ENCODE measurements at regions not wholly inside any gene's neighbourhood (a gene's known extent, or its start where the extent isn't known, plus 50 kb on each side); places are given as distances from the start of the nearest gene placed in this dataset.
"Not testable (repeated sequence)": the region's sequence is repeated elsewhere in the genome, so short reads cannot be mapped to it uniquely, and the experiment has no call there.

GRCh38 chr15:100721758-100722550 lies 119.6 kb downstream of the ASB7 start:
- DNase-seq: peak; percentile 90

- no peak for DNase-seq
Measured at GRCh38 chr15:100722551-100723314, 120.3 kb downstream of the ASB7 start.

GRCh38 chr15:100723315-100723801 lies 121.0 kb downstream of the ASB7 start:
- DNase-seq: no peak

DNA sequence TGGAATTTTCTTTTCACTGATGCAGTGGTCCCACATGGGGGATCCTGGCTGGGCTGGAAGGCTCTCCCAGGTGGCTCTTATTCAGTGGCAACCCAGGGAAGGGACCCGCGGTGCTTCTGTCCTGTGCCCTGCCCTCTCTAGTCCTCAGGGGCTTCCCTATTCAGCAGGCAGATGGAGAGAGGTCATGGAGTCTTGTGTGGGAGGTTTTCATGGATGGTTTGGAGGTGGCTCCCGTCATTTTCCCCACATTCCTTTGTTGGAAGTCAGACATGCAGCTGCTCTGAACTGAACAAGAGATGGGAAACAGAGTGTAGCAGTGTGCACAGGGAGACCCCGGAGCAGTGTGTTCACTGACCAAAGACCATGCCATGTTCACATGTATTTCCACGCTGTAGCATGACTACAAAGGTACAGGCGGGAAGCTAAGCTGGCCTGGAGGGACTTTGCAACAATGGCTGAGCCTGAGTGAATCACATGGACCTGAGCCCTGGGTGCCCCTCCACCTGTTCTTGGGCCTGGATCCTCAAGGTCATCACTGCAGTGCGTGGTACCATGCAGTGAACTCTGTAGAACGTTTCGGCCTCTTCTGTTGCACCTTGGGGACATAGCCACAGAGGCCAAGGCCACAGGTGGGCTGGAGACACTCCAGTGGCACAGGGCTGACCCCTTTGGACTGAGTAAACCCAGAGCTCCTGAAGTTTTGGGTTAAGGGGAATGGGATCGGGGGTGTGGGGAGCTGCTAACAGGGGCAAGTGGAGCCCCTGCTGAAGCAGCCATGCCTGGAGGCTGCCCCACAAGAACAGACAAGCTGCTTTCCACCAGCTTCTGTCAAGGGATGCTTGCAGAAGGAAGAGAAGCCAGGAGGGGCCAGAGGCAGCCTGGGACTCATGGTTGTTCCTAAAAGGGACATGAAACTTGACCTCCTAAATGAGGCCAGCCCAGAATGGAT lies 123.0 kb downstream of the ASB7 start:
- no peak for DNase-seq

- DNase-seq: no peak
Measured at GRCh38 chr15:100726070-100726420, 123.7 kb downstream of the ASB7 start.

GRCh38 chr15:100726421-100727190 lies 124.2 kb downstream of the ASB7 start:
- DNase-seq: no peak

- DNase-seq: no peak
Measured at GRCh38 chr15:100727291-100727851, 125.0 kb downstream of the ASB7 start.

DNA sequence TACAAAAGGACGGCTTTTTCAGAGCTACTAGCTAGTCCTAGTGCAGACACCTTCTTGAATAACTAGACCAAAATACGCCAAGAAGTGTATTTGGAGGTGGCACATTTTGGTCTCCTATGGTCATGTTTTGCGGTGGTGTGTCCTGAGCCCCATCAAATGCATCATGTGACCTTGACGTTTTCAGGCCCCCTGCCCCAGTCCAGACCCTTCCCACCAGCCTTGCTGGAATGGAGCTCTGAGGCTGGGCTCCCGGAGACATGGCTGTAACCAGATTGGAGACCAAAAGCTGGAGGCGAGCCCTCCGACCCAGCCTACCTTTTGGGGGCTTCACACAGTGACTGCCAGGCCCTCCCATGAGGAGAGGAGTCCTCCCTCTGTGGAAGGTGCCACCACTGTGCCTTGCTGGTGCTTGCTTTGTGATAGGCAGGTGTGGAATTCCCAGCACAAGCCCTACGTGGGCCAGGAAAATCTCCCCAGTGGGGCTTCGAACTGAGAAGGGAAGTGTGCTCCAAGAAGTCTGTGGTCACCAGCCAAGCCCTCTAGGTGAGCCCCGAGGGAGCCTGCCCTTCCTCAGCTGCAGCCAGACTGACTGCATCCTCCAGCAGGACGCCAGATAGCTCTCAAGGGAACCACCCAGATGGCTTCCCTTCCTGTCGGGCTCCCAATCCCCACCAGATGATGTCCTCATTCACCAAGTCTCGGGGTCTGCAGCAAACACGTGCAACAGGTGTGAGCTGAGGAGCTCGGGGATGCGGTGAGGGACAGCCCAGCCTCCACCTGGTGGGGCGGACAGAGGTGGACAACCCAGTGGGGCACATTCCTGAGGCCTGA lies 126.2 kb downstream of the ASB7 start:
- DNase-seq: no peak

DNA sequence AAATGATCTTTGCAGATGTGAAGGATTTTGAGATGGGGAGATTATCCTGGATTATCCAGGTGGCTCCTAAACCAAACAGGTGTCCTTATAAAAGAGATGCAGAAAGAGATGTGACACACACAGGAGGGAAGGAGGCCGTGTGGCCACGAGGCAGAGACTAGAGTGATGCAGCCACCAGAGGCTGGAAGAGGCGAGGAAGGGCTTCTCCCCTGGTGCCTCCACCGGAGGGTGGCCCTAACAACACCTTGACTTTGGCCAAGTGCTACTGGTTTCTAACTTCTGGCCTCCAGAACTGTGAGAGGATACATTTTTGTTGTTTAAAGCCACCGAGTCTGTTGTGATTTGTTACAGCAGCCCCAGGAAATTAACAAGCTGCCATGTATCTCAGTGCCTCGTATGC lies 127.1 kb downstream of the ASB7 start:
- no peak for DNase-seq

DNA sequence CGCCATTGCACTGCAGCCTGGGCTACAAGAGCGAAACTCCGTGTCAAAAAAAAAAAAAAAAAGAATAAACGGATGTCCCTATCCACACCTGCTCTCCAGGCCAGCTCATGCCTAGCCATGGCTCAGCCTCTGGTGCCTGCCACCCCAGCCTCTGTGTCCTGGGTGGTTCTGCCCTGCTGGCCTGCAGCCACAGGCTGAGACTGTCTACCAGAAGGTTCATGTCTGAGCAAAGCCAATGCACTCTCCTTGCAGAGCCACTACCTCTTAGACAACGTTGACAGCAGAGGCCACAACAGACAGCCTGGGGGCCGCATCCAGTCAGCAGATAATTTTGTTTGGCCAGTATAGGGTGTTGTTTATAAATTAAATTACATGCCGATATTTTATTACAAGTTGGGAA lies 127.7 kb downstream of the ASB7 start:
- no peak for DNase-seq

GRCh38 chr15:100730655-100731266 lies 128.4 kb downstream of the ASB7 start:
- no peak for DNase-seq

DNA sequence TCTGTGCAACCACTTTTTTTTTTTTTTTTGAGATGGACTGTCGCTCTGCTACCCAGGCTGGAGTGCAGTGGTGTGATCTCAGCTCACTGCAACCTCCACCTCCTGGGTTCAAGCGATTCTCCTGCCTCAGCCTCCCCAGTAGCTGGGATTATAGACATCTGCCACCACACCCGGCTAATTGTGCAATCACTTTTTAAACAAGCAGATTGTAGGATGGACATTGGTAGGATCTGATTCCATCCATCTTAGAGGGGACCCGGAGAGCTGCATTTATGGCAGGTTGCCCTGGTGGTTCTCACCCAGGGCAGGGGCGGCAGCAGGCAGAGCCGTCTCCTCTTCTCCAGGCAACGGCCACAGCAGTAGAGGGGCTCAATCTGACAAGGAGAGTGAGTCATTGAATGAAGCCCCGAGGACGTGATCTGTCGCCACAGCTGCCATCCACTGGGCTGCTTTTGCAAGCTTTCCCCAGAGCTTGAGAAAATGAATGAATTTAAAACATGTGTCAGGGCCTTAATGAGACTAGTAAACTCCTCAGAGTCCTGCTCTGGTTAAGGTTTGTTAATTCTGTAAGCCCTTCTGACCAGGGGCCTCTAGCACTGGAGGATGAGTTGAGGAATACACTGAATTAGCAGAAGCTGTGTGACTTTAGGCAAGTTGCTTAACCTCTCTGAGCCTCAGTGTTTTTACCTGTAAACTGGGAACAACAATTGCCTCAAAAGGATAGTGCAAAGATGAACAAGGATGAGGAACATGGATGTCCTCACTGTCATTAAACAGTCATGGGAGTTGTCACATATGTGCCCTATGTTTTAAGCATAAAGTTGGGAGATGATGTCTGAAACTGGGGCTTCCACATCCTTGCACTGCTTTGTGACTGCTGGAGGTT lies 129.1 kb downstream of the ASB7 start:
- DNase-seq: no peak

- DNase-seq: no peak
Measured at GRCh38 chr15:100732211-100733055, 130.0 kb downstream of the ASB7 start.

DNA sequence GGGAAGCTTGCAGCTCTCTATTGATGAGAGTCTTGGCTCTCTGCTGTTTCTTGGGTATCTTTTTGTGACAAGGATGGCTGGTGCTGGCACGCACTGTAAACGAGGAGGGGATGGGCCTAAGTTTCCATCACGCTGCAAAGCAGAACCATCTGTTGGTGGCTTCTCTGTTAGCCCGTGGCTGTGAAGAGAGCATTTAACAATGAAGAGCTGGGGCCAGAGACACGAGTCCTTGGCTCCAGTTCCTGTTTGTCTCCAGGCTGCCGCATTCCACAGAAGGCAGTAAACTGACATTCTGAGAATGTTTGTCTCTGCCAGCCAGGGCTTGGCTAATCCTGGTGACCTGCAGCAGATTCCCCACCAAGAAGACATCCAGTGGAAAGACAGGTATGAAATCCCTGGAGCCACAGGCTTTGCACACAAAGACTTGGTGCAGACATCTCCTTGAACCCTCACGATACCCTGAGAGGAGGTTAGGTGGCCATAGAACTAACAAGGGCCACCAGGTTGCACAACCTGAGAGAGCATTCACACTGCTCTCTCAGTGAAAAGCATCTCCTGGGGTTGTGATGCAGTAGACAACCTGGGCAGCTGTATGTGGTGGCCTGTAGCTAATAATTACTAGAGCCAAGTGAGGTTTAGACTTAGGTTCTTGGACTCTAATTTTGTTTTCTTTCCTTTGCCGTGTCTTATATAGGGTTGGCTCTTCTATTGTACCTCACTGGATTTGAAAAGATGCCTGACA lies 130.9 kb downstream of the ASB7 start:
- DNase-seq: no peak

DNA sequence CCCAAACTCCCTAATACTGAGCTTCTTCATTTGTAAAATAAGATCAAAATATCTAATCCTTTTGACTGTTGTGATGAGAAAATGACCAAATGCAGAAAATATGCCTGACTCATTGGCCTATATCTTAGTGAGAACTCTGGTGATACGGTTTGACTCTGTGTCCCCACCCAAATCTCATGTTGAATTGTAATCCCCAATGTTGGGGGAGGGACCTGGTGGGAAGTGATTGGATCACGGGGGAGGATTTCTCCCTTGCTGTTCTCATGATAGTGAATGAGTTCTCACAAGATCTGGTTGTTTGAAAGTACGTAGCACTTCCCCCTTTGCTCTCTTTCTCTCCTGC lies 131.4 kb downstream of the ASB7 start:
- DNase-seq: not testable (repeated sequence)

GRCh38 chr15:100734586-100734985 lies 132.2 kb downstream of the ASB7 start:
- DNase-seq: no peak

GRCh38 chr15:100735129-100736053 lies 133.0 kb downstream of the ASB7 start:
- no peak for DNase-seq

All from DMS79 treated with DMSO at 0.1 percent for 48 hours (cell line).